SK-N-SH (cell line): ENCODE measurements at regions not wholly inside any gene's neighbourhood (a gene's known extent, or its start where the extent isn't known, plus 50 kb on each side); places are given as distances from the start of the nearest gene placed in this dataset.

ENCODE experiments used
- CTCF ChIA-PET: fragments of 300-600, 350-600 bp; formaldehyde crosslinking; extraction: SDS; loops from one replicate; lab custom pipeline; 2021; lab: Yijun Ruan, JAX
- POLR2A ChIA-PET: fragments of 350-600 bp; sonication (Branson Sonifier 250); formaldehyde crosslinking; extraction: SDS; loops from one replicate; lab custom pipeline; 2020; ENCODE audit warnings: antibody characterized with exemption, inconsistent platforms; lab: Yijun Ruan, JAX
- DNase-seq: peaks from one replicate; pipeline ENCODE4 v3.0.0; 2012
- H2AFZ ChIP-seq: fragments of 200-600 bp; sonication (generic); 2 replicates; pipeline ENCODE4 v1.8.1; 2016; ENCODE audit warnings: antibody characterized with exemption, mild to moderate bottlenecking, low read depth
- H3F3A ChIP-seq: fragments of 200-600 bp; sonication (generic); replicated peaks from 2 replicates; pipeline ENCODE3; 2016; ENCODE audit warnings: antibody characterized with exemption, mild to moderate bottlenecking; ENCODE audit not compliant: insufficient read depth
- H3K27ac ChIP-seq, 2 experiments: fragments of 200-500 bp in 1 of 2; fragments of 200-600 bp in 1 of 2; sonication (Bioruptor generic) in 1 of 2; sonication (generic), shearing (Covaris generic) in 1 of 2; 2 replicates each; pipeline versions ENCODE4 v1.5.1 to v1.6.1; 2014 to 2016; ENCODE audit warnings: low read depth in 2 of 2, inconsistent platforms in 1 of 2, low read length in 1 of 2, mild to moderate bottlenecking in 1 of 2, mixed read lengths in 1 of 2
- H3K27me3 ChIP-seq: fragments of 200-600 bp; sonication (generic), shearing (Covaris generic); 2 replicates; pipeline ENCODE4 v1.6.1; 2016; ENCODE audit warnings: mixed run types; ENCODE audit not compliant: insufficient read depth
- H3K36me3 ChIP-seq, 2 experiments: fragments of 200-500 bp in 1 of 2; fragments of 200-600 bp in 1 of 2; sonication (Bioruptor generic) in 1 of 2; sonication (generic) in 1 of 2; replicated peaks in 1 of 2; 2 replicates each; pipeline versions ENCODE3 to v1.5.1; 2014 to 2016; ENCODE audit warnings: low read length in 1 of 2, mild to moderate bottlenecking in 1 of 2; ENCODE audit not compliant: insufficient read depth in 2 of 2, control insufficient read depth in 1 of 2
- H3K4me1 ChIP-seq, 2 experiments: fragments of 200-500 bp in 1 of 2; fragments of 200-600 bp in 1 of 2; sonication (Bioruptor generic) in 1 of 2; sonication (generic), shearing (Covaris generic) in 1 of 2; 2 replicates each; pipeline versions ENCODE4 v1.5.1 to v1.6.1; 2014 to 2016; ENCODE audit warnings: low read depth in 1 of 2, low read length in 1 of 2, mixed run types in 1 of 2; ENCODE audit not compliant: insufficient read depth in 2 of 2, control insufficient read depth in 1 of 2
- H3K4me2 ChIP-seq: fragments of 200-600 bp; sonication (generic), shearing (Covaris generic); 2 replicates; pipeline ENCODE4 v1.6.1; 2017; ENCODE audit warnings: mixed run types
- H3K4me3 ChIP-seq, 2 experiments: fragments of 200-500 bp in 1 of 2; fragments of 200-600 bp in 1 of 2; sonication (Bioruptor generic) in 1 of 2; sonication (generic), shearing (Covaris generic) in 1 of 2; 2 replicates each; pipeline versions ENCODE4 v1.5.1 to v1.8.1; 2014 to 2016; ENCODE audit warnings: low read depth in 2 of 2, inconsistent platforms in 1 of 2, low read length in 1 of 2, mild to moderate bottlenecking in 1 of 2, mixed read lengths in 1 of 2, moderate library complexity in 1 of 2
- H3K79me2 ChIP-seq: fragments of 200-600 bp; sonication (generic); 2 replicates; pipeline ENCODE4 v1.8.1; 2017; ENCODE audit warnings: mild to moderate bottlenecking; ENCODE audit not compliant: insufficient read depth
- H3K9ac ChIP-seq: fragments of 200-600 bp; sonication (generic); 2 replicates; pipeline ENCODE4 v1.6.1; 2017; ENCODE audit warnings: mixed run types
- H3K9me2 ChIP-seq: fragments of 200-600 bp; sonication (generic); 2 replicates; pipeline ENCODE4 v1.6.1; 2017; ENCODE audit warnings: mixed run types
- H3K9me3 ChIP-seq: fragments of 200-600 bp; sonication (generic); 2 replicates; pipeline ENCODE4 v1.6.1; 2017; ENCODE audit warnings: mixed run types, mild to moderate bottlenecking, moderate library complexity
- H4K20me1 ChIP-seq: fragments of 200-600 bp; sonication (generic); 2 replicates; pipeline ENCODE4 v1.6.1; 2017; ENCODE audit warnings: mild to moderate bottlenecking, mixed run types; ENCODE audit not compliant: insufficient read depth
- ELF1 ChIP-seq: IDR thresholded peaks from 2 replicates; pipeline ENCODE4 v1.4.0; 2012
- EZH2phosphoT487 ChIP-seq: fragments of 200-600 bp; sonication (generic); IDR thresholded peaks from 2 replicates; pipeline ENCODE4 v1.6.1; 2017; ENCODE audit warnings: low read depth, mixed run types, mild to moderate bottlenecking, antibody characterized with exemption, moderate library complexity, borderline replicate concordance
- FOXJ3 ChIP-seq: sonication (generic); formaldehyde crosslinking; IDR thresholded peaks from 2 replicates; pipeline ENCODE4 v1.5.1; 2020; ENCODE audit warnings: mild to moderate bottlenecking, missing genetic modification reagents
- FOXM1 ChIP-seq: IDR thresholded peaks from 2 replicates; pipeline ENCODE4 v1.4.0; 2012; ENCODE audit warnings: low read depth, mild to moderate bottlenecking
- JUND ChIP-seq: IDR thresholded peaks from 2 replicates; pipeline ENCODE4 v1.4.0; 2012
- MAX ChIP-seq: IDR thresholded peaks from 2 replicates; pipeline ENCODE4 v1.4.0; 2012; ENCODE audit warnings: low read depth
- MXI1 ChIP-seq: IDR thresholded peaks from 2 replicates; pipeline ENCODE4 v1.6.1; 2012; ENCODE audit warnings: mild to moderate bottlenecking, low read depth, low read length, improper control_type of control experiment
- NFIC ChIP-seq: IDR thresholded peaks from 2 replicates; pipeline ENCODE4 v1.4.0; 2012; ENCODE audit warnings: borderline replicate concordance
- POLR2AphosphoS5 ChIP-seq: IDR thresholded peaks from 2 replicates; pipeline ENCODE4 v1.6.1; 2012; ENCODE audit warnings: low read depth, low read length
- RAD21 ChIP-seq: IDR thresholded peaks from 2 replicates; pipeline ENCODE4 v1.6.1; 2012; ENCODE audit warnings: mild to moderate bottlenecking, low read length
- RCOR1 ChIP-seq: fragments of 150-350 bp; IDR thresholded peaks from 2 replicates; pipeline ENCODE4 v1.6.1; 2017; ENCODE audit warnings: antibody characterized with exemption, low read length
- RXRA ChIP-seq: IDR thresholded peaks from 2 replicates; pipeline ENCODE4 v1.4.0; 2012; ENCODE audit warnings: low read depth, mild to moderate bottlenecking, borderline replicate concordance
- SMC3 ChIP-seq: IDR thresholded peaks from 2 replicates; pipeline ENCODE4 v1.6.1; 2012; ENCODE audit warnings: low read depth, low read length, improper control_type of control experiment
- TCF12 ChIP-seq: IDR thresholded peaks from 2 replicates; pipeline ENCODE4 v1.4.0; 2012
- TEAD4 ChIP-seq: IDR thresholded peaks from 2 replicates; pipeline ENCODE4 v1.4.0; 2012; ENCODE audit warnings: mild to moderate bottlenecking, borderline replicate concordance; ENCODE audit not compliant: insufficient read depth
- YY1 ChIP-seq: IDR thresholded peaks from 2 replicates; pipeline ENCODE4 v1.4.0; 2012; ENCODE audit warnings: low read depth, mild to moderate bottlenecking
- WGBS: methylation state at CpG from one replicate; pipeline ENCODE4 v1.1.6; 2017; ENCODE audit warnings: low lambda C conversion rate; 5-methylcytosine and 5-hydroxymethylcytosine counted together
- TF ChIP-seq, protein P1 (sequence below): fragments of 200-600 bp; sonication (generic); IDR thresholded peaks from 2 replicates; pipeline ENCODE4 v1.6.1; 2017; ENCODE audit warnings: antibody characterized with exemption, mild to moderate bottlenecking, moderate library complexity
- TF ChIP-seq, protein P2 (sequence below): IDR thresholded peaks from 2 replicates; pipeline ENCODE4 v1.4.0; 2012; ENCODE audit warnings: low read depth, borderline replicate concordance

- H3K79me2 ChIP-seq, result no peaks in the 10 kb centered on the region
- WGBS, result 71% methylated on average over 18 of the region's 22 CpGs
- peak; percentile 13 for DNase-seq
These were observed 137.3 kb downstream of the TWIST2 start for GRCh38 chr2:238985041-238985729.

GRCh38 chr2:238985931-238986446 is 138.1 kb downstream of the TWIST2 start:
- ChIA-PET CTCF (interaction anchor here (1.0 to 1.7 kb wide), 3 partner anchors 10 to 13 kb away, joined by 3 to 6 read pairs (median 4); no protein-coding TSS in a partner anchor), POLR2A (no interaction called here)
- no peak overlapping the region for H3K4me2 ChIP-seq
- H3K79me2 ChIP-seq, result no peaks in the 10 kb centered on the region
- H3F3A ChIP-seq, result no peaks in the 10 kb centered on the region
- H3K4me3 ChIP-seq, result no peak overlapping the region
- no peaks in the 10 kb centered on the region for H3K9me2 ChIP-seq
- no peaks in the 10 kb centered on the region for H3K27me3 ChIP-seq
- WGBS, result 68% methylated on average over 19 of the region's 30 CpGs
- H3K9me3 ChIP-seq, result no peaks in the 10 kb centered on the region
- no peak overlapping the region for H3K27ac ChIP-seq
- H3K4me1 ChIP-seq, result no peaks in the 10 kb centered on the region
- no peak overlapping the region for H3K9ac ChIP-seq
- DNase-seq, result peak; percentile 16
- no peaks in the 10 kb centered on the region for H3K36me3 ChIP-seq
- no peak overlapping the region for H2AFZ ChIP-seq
- TF ChIP-seq, protein P1, sequence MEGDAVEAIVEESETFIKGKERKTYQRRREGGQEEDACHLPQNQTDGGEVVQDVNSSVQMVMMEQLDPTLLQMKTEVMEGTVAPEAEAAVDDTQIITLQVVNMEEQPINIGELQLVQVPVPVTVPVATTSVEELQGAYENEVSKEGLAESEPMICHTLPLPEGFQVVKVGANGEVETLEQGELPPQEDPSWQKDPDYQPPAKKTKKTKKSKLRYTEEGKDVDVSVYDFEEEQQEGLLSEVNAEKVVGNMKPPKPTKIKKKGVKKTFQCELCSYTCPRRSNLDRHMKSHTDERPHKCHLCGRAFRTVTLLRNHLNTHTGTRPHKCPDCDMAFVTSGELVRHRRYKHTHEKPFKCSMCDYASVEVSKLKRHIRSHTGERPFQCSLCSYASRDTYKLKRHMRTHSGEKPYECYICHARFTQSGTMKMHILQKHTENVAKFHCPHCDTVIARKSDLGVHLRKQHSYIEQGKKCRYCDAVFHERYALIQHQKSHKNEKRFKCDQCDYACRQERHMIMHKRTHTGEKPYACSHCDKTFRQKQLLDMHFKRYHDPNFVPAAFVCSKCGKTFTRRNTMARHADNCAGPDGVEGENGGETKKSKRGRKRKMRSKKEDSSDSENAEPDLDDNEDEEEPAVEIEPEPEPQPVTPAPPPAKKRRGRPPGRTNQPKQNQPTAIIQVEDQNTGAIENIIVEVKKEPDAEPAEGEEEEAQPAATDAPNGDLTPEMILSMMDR, result no peak
- TF ChIP-seq MXI1 (no peak), ELF1 (no peak), TEAD4 (no peak), MAX (no peak), FOXM1 (no peak), RXRA (no peak), RAD21 (no peak), EZH2phosphoT487 (no peak)
- H4K20me1 ChIP-seq, result no peaks in the 10 kb centered on the region

More at GRCh38 chr2:238985041-238985729, 137.3 kb downstream of the TWIST2 start:
- TF ChIP-seq POLR2AphosphoS5 (no peak), JUND (no peak), FOXJ3 (CRISPR knock-in tag) (no peak), ELF1 (no peak), RCOR1 (no peak), YY1 (no peak), TCF12 (no peak), MAX (no peak), NFIC (no peak), FOXM1 (no peak), RXRA (no peak), SMC3 (no peak), EZH2phosphoT487 (no peak)
- TF ChIP-seq, protein P2, sequence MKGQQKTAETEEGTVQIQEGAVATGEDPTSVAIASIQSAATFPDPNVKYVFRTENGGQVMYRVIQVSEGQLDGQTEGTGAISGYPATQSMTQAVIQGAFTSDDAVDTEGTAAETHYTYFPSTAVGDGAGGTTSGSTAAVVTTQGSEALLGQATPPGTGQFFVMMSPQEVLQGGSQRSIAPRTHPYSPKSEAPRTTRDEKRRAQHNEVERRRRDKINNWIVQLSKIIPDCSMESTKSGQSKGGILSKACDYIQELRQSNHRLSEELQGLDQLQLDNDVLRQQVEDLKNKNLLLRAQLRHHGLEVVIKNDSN, result no peak
- Histone ChIP-seq H3K4me2 (no peak overlapping the region), H3K4me1 (no peaks in the 10 kb centered on the region), H3K9me2 (no peaks in the 10 kb centered on the region), H3K36me3 (no peaks in the 10 kb centered on the region), H3K27me3 (no peaks in the 10 kb centered on the region), H3K9ac (no peak overlapping the region), H4K20me1 (no peaks in the 10 kb centered on the region), H2AFZ (no peak overlapping the region), H3K4me3 (no peak overlapping the region), H3K9me3 (no peaks in the 10 kb centered on the region), H3K27ac (no peak overlapping the region), H3F3A (no peaks in the 10 kb centered on the region)
- ChIA-PET POLR2A (no interaction called here), CTCF (interaction anchor here (1.0 to 2.3 kb wide), 3 partner anchors 11 to 121 kb away, joined by 3 to 10 read pairs (median 6); no protein-coding TSS in a partner anchor)
